NCI-H2227 (cell line): ENCODE measurements at regions not wholly inside any gene's neighbourhood (a gene's known extent, or its start where the extent isn't known, plus 50 kb on each side); places are given as distances from the start of the nearest gene placed in this dataset.
"Not testable (repeated sequence)": the region's sequence is repeated elsewhere in the genome, so short reads cannot be mapped to it uniquely, and the experiment has no call there.

Experiments
- DNase-seq: peaks from one replicate; lab custom pipeline; 2025; ENCODE audit not compliant: unreplicated experiment; lab: John Stamatoyannopoulos, UW

GRCh38 chr3:29022976-29023375, 257.9 kb upstream of the RBMS3 start:
- DNase-seq, result no peak

DNA sequence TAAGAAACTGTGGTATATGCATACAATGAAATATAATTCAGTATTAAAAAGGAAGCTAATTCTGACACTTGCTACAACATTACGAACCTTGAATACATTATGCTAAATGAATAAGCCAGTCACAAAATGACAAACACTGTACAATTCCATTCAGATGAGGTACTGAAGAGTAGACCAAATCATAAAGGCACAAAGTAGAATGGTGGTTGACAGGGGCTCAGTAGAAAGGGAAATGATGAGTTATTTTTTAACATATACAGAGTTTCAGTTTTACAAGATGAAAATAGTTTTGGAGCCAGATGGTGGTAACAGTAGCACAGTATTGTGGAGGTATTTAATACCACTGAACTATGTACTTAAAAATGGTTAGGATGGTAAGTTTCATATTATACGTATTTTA, 254.6 kb upstream of the RBMS3 start:
- no peak for DNase-seq

DNA sequence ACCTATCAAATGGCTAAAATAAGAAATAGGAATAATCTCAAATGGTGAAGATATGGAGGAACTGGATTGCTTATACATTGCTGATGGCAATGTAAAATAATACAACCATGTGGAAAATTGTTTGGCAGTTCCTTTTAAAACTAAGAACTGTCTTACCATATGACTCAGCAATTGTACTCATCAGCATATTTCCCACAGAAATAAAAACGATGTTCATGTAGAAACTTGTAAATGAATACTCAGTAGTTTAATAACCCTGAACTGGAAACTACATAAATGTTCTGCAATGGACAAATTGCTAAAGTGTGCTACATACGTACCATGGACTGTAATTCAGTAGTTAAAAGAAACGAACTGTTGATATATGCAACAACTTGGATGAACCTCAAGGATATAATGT, 253.9 kb upstream of the RBMS3 start:
- no peak for DNase-seq

- DNase-seq, result not testable (repeated sequence)
These were observed 249.7 kb upstream of the RBMS3 start for GRCh38 chr3:29031175-29031574.

DNA sequence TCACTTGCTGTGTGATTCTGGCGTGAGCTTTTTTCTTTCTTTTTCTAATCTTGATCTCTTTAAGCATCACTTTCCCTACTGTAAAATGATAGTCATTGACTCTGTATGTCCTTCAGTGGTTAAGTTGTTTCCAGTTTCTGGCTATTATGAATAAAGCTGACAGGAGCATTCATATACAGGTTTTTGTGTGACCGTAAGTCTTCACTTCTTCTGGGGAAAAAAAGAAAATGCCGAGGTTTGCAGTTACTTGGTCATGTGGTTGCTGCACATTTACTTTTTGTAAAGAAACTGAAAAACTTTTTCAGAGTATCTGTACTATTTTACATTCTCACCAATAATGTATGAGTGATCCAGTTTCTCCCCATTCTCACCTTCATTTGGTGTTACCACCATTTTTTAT, 247.4 kb upstream of the RBMS3 start:
- DNase-seq, result no peak

GRCh38 chr3:29050155-29050554, 230.7 kb upstream of the RBMS3 start:
- no peak for DNase-seq

GRCh38 chr3:29057326-29057725, 223.5 kb upstream of the RBMS3 start:
- no peak for DNase-seq

GRCh38 chr3:29064085-29064484, 216.8 kb upstream of the RBMS3 start:
- no peak for DNase-seq

GRCh38 chr3:29065211-29065785, 215.6 kb upstream of the RBMS3 start:
- DNase-seq, result peak; percentile 52

- DNase-seq, result no peak
These were observed 213.9 kb upstream of the RBMS3 start for GRCh38 chr3:29067007-29067406.

DNA sequence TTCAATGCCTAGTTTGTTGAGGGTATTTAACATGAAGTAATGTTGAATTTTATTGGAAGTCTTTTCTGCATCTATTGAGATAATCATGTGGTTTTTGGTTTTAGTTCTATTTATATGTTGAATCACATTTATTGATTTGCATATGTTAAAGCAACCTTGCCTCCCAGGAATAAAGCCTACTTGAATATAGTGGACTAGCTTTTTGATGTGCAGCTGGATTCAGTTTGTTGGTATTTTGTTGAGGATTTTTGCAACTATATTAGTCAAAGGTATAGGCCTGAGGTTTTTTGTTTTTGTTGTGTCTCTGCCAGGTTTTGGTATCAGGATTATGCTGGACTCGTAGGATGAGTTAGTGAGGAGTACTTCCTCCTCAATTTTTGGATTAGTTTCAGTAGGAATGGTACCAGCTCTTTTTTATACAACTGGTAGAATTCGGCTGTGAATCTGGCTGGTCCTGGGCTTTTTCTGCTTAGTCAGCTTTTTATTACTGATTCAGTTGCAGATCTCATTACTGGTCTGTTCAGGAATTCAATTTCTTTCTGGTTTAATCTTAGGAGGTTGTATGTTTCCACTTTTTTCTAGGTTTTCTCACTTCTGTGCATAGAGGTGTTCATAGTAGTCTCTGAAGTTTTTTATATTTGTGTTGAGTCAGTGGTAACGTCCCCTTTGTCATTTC, 209.8 kb upstream of the RBMS3 start:
- no peak for DNase-seq

DNA sequence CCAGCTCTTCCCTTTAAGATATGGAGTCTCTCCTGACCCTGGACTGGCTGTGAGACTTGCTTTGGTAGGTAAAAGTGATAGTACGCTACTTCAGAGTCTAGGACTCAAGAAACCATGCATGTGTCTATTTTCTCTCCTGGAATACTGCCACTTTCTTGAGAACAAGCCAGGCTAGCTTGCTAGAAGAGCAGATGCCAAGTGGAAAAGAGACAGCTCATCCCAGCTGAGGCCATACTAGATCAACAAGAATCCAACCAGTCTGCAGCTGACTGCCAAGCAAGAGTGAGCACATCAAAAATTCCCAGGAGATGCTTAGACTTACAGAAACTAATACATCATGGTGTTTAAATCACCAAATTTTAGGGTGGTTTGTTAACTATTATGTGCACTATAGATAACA, 208.3 kb upstream of the RBMS3 start:
- no peak for DNase-seq

- no peak for DNase-seq
These were observed 203.5 kb upstream of the RBMS3 start for GRCh38 chr3:29077356-29077755.

- no peak for DNase-seq
These were observed 201.5 kb upstream of the RBMS3 start for GRCh38 chr3:29079358-29079757.

DNA sequence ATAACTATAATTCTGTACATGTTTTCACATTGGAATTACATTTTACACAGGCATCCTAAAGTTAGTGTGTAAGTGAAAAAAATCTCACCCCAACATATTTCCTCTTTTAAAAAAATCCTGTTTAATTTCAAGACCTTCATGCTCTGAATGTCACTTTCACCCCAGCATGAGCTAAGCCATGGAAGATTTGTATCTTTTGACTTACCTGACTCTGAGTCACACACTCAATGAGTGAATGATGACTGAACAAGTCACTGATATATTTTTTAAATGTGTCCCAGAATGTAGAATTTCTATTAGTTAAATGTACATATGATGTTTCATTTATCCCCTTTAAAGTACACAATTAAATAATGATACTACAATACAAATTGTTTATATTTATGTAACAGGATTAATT, 199.9 kb upstream of the RBMS3 start:
- DNase-seq, result no peak

DNA sequence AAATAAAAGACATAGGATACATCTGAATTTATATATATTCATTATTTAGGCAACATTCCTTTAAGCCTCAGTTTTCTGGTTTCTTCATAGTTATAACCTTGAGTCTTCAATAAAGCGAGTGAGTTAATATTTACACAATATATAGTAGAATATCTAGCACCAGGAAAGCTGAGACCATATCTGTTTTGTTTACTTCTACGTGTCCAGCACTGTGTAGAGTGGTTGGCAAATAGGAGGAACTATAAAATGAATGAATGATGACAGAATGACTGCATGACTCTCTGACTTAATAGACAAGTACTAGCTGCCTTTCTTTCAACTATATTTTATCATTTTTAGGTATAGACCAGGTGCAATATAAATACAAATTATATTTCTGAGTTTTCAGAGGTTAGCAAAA, 197.8 kb upstream of the RBMS3 start:
- no peak for DNase-seq

- no peak for DNase-seq
These were observed 197.2 kb upstream of the RBMS3 start for GRCh38 chr3:29083676-29084075.

GRCh38 chr3:29088579-29088978, 192.3 kb upstream of the RBMS3 start:
- no peak for DNase-seq

DNA sequence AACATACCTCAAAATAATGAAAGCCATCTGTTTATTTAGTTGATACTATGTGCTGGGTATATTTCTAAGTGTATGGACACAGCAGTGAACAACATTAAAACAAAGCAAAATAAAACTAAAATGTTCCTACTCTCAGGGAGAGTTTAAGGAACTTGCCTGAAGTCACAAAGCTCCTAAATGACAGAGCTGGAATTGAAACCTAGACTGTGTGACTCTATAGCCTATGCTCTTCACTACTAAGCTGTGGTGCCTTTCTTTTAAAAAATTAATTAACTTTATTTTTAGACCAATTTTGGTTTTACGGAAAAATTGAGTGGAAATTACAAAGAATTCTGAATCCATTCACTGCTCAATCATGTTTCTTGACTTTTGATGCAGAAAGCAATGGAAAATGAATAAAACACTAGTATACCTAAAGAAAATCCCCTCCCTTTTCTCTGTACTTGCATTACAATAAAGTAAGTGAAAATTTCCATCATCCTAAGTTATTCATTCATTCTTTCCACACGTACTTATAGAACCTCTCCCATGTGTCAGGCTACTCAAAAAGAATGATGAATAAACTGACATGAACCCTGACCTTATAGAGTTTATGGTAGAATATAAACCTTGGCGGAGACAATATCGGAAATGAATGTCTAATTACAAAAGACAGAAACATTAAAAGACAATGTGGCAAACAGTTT, 189.8 kb upstream of the RBMS3 start:
- no peak for DNase-seq

GRCh38 chr3:29091599-29092189, 189.2 kb upstream of the RBMS3 start:
- no peak for DNase-seq

DNA sequence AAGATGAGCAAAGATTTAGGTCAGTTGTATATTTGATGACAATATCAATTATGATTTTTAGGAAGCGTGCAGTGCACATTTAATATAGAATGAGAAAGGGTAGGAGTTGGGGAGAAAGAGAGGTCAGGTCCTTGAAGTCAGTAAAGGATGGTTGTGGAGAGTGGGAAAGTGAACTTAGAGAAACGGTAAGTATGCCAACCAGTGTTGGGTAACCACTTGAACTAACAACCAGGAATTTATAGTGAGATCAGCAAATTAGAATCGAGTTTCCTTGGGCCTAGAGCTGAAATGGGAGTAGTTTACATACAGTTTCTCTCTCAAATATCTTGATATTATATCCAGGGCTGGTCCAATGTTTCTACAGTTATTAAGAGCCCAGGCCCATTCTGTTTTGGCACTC, 188.5 kb upstream of the RBMS3 start:
- DNase-seq, result no peak

GRCh38 chr3:29099296-29099695, 181.6 kb upstream of the RBMS3 start:
- DNase-seq, result no peak
